DMS153 treated with DMSO at 0.1 percent for 48 hours (cell line): ENCODE measurements at regions not wholly inside any gene's neighbourhood (a gene's known extent, or its start where the extent isn't known, plus 50 kb on each side); places are given as distances from the start of the nearest gene placed in this dataset.

Experiments
- DNase-seq: peaks from one replicate; lab custom pipeline; 2025; ENCODE audit not compliant: unreplicated experiment; lab: John Stamatoyannopoulos, UW

DNA sequence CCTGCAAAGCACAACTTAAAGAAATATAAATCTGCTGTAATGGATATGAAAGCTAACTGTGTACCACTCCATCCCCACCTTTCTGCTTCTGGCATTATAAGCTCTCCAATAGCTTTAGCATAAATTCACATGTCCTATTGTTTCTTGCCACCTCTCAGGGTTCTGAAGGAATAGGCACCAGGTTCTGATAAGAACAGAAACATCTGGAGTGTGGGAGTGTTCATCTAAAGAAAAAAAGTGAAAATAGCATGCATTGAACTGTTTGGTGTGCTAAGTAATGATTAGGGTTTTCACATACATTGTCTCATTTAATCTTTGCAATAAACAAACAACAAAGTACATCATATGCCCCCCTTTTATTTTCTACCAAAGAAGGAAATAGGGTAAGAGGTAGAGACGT is 72.3 kb downstream of the FAM76B start:
- DNase-seq, result no peak

DNA sequence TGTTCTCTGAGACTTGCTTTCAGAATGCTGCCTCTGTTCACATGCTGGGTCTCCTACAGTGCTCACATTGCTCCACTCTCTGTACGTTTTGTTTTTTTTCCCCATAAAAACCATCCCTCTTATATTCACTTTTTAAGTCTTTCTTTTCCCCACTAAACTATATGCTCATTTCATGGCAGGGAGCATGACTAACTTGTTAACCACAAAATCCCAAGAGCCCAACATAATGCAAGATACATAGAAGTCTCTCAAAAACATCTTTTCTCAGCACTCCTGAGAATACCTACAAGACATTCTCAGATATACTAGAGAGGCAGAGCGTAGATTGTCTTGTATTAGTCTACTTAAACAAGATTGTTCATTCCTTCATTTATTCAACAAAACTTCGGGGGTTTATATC is 73.3 kb downstream of the FAM76B start:
- no peak for DNase-seq

DNA sequence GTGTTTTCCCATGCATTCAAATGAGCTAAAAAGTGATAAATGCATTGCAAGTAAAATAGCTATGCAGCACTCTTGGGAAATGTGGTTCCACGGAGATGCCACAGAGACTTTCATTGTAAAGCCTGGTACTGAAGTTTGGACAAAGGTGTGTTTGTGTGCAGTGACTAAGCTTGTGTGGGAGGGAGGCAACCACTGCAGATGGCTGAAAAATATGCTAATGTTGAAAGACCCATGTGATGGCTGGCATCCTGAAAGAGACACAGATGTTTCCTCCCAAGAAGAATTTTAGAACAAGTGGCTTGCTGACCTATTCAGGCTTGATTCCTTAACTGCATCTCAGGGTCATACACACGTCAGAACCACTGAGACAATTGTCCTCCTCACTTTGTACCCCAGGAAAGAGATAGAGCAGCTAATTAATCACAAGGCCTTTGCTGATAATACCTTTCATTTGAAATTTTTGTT is 73.8 kb downstream of the FAM76B start:
- no peak for DNase-seq

DNA sequence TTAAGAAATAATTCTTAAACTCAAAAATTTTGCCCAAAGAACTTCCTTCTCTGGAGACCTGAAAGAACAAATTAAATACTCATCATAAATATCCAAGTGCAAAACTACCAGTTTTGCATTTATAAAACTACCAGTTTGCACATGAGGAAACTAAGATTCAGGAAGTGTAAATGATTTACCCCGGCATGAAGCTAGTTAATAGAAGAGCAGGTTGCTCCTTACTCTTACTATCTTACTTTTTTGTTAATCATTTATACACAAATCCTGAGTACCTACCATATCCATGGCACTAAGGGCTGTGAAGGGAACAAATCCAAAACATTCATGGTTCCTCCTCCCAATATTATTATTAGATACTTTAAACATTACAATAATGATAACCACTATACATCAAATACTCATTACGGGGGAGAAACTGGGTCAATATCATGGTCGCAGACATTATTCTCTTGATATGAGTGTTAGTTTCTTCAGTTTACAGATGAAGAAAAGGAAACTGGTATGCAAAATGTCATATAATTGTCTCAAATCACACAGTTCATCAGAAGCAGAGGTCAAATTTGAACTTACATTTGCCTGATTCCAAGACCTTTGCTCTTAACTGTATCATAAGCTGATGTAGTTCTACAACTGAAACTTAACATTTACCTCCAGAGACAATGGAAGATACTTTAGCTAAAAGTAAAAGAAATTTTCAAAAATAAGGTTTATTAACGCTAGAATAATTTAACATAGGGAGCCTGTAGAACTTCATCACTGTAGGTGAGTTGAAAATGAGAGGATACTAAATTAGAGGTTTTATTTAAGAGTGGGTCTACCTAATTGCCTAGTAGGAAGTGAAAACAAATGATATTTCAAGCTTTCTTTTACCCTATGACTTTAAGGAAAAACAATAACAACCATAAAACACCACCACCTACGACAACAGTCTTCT is 74.5 kb downstream of the FAM76B start:
- DNase-seq, result no peak

DNA sequence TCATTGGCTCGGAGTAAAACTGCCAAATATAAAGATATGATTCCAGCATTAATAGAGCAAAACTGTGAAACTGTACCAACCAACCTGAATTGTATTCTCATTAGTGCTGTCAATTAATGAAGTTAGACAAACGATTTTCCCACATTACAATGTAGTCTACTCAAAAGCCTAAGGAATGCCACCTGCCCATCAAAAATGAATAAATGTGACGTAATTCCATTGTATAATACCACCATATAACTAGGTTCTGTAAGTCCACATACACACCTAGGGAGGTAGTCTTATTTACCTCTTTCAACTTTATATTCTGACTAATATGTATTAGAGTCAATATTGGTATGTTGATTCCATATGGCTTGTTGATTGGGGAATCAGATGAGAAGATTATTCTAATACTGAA is 76.2 kb downstream of the FAM76B start:
- DNase-seq, result no peak

DNA sequence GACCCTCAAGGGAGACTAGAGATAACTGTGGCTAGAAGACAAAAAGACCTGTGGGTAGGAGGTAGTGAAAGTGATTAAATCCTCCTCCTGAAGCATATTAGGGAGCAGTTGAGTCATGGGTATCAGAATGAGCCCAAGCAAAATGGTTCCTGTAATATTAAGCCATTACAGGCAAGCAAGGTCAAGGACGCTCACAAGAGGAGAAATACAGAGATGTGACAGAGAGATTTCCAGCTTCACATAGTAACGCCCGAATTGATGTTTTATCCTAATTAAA is 77.7 kb downstream of the FAM76B start:
- no peak for DNase-seq

DNA sequence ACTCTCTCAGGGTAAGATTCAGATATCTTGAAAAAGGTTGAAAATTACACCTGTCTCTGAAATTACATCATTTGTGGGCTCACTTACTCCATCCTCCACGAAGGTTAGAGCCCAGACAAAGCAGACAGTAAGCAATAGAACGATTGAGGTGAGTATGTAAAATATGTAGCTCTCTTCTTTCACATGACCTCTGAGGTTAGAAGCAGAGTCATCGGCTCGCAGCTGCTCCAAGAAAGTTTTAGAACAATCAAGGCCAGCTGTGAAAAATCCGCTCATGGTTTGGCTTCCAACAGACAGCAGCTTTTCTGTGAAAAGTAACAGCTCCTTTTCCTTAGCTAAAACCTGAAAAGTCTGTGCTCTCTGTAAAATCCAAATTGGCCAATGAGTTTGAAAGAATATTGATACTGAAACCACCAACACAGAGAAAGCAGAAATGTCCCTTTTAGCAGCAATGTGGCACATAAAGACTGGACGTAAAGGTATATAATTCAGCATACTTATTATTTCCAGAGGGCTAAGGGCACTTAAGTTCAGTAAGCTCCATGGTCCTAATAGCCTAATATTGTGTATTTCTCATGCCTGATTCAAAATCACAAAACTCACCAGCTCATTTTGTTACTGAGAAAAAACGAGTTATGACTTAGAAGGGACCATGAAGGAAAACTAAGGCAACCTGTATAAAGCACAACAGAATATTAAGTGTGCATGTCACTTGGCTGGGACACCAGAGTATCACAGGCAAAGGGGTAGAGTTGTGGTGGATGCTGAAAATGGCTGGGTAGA is 78.2 kb downstream of the FAM76B start:
- DNase-seq, result no peak

DNA sequence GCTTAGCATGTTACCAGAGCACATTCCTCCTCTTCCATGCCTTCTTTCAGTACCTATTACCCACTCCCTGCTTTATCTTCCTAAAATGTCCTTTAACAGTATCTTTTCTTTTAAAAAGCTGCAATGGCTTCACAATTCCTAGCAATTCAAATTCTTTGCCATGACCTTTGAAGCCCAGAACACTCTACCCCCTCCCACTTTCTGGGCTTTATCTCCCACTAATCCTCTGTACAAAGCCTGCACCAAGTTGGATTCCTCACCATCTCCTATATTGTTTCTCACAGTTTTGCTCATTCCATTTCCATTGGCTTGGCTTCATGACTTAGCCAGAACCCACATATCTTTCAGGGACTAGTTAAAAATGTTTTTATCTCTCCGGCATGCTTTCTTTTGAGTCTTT is 80.9 kb downstream of the FAM76B start:
- no peak for DNase-seq

DNA sequence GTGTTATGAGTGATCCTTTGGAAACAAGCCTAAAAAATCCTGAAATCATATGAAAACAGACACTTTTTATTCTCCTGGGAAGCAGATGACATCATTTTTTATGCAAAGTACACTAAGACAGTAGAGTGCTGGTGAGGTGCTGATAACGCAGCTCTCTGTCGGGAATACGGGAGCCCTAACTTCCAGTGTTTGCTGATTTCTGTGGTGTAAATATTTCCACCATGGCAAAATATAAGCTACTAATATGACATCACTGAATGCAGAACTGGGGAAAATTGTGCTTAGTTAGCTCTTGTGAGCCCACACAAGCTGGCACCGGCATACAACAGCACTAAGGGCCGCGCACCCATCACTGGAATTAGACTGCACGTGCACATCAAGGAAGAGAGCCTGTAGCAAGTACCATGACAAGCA is 82.6 kb downstream of the FAM76B start:
- DNase-seq, result no peak

DNA sequence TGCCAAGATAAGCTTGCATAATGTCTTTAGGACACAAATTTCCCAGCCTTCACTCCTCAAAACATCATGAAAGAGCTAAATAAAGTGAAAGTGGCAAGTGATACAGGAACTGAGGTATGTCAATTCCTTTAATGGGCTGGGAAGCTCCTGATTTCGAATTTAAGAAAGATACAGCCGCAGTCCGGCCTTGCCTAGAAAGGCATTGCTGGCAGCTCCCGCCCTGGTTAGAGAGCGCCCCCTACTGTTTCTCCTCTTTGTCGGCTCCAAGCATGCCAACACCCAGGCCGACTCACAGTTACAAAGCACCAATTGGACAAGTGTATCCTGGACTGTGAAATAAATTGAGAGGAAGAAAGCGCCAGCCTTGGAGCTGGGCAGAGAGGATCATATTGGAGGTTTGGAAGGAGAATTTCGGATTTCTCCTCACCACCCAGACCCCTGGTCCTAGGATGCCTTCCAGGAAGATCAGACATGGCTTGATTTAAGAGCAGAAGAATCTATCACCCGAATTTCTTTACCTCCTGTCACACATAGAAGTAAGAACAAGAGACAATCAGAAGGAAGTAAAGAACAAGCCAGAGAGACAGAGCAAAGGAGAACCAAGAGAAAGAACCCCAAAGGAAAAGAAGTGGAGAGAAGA is 84.0 kb downstream of the FAM76B start:
- peak; percentile 78 for DNase-seq

DNA sequence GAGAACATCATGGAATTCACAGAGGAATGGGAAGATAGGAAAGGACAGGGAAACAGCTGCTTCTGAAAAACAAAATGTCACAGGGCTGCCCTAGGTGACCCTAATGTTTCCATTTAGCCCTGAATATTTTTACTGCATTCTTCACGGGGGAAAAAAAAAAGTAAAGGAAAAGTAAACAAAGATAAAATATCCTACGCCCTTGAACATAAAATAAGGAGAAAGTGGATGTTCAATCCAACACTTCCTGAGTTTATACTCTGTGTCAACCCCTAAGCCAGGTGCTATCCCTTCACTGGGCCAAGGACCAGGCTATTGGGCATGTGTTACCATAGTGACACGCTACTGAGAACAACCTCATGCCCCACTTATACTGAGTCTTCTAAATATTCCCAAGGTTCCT is 84.7 kb downstream of the FAM76B start:
- no peak for DNase-seq

DNA sequence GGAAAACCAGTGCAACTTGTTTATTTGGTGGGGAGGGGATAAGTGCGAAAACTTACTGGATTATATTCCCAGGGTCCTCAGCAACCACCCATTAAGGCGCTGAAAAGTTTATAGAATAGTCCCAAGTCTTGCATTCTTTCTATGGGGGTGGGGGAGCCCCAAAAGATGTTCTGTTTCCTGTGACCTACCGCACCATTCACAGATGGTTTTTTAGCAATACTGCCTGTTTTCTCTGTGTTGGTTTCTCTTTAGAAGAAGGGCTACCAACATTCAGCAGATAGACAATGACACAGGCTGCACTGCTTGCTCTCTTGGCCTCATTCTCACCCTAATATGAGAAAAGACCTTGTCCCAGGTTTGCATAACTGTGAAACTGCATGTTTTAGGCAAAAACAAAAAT is 86.5 kb downstream of the FAM76B start:
- DNase-seq, result no peak

DNA sequence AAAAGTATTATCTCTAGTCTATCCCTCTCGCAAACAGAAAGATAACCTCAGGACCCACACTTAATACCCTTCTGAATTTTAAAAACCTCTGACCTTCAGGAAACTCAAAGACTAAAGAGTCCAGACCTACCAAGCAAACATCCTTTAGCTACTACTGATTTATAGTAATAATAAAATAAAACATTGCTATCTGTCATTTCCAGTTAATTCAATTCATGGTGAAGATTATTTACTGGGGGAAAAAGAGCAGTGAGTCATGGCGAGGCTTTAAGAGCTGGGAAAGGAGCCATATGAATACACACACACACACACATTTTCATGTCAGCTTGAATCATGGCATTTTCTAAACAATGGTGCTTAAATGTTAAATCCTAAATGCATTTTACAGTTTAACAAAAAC is 87.1 kb downstream of the FAM76B start:
- DNase-seq, result no peak

DNA sequence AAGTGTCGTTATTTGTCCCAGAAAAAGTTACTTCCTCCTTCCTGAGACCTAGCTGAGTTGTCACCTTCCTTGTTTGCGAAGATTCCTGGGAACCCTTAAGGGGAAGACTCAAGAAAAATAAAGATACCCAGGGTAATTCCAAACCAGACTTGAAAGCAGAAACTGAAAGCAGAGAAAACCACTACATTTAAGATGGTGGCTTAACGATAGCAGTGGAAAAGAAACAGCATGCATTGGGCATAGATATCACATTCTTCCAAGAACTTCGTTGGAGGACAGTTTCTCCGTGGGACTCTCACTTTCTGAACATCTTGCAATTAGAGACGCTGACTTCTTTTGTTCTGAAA is 89.1 kb downstream of the FAM76B start:
- no peak for DNase-seq

DNA sequence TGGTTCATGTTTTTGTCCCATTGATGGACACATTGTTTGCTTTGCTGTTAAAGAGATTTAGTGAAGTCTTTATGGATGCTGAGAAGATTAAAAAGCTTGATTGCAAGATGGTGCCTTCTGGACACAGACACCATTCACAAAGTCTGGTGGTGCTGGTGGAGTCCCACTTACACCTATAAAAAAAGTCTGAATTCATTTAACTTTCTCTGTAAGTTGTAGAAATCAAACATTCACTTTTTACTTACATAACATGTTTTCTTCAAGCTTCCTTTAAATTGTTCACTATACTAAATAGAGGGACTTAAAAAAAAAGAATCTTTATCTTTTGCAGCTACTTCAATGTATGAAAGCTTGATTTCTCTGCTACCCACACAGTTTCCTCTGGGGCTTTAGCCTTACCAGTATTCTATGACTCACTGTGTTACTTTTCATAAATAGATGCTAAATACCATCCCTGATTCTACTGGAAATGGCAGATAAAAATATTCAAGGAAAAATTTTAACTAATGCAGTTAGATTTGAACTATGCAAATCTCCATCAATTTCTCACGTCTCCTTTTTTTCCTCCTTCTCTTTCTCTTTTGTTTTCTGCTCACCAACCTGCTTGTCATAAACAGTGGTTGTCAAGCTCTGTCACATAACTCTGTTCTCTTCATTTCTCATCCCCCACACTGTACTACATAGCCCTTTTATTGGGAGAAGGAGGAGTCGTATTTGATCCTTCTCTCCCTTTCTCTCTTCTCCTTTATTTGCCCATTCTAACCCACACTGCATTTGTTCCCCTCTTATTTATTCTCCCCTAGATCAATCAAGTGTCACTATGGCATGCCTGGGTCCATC is 89.7 kb downstream of the FAM76B start:
- DNase-seq, result no peak

DNA sequence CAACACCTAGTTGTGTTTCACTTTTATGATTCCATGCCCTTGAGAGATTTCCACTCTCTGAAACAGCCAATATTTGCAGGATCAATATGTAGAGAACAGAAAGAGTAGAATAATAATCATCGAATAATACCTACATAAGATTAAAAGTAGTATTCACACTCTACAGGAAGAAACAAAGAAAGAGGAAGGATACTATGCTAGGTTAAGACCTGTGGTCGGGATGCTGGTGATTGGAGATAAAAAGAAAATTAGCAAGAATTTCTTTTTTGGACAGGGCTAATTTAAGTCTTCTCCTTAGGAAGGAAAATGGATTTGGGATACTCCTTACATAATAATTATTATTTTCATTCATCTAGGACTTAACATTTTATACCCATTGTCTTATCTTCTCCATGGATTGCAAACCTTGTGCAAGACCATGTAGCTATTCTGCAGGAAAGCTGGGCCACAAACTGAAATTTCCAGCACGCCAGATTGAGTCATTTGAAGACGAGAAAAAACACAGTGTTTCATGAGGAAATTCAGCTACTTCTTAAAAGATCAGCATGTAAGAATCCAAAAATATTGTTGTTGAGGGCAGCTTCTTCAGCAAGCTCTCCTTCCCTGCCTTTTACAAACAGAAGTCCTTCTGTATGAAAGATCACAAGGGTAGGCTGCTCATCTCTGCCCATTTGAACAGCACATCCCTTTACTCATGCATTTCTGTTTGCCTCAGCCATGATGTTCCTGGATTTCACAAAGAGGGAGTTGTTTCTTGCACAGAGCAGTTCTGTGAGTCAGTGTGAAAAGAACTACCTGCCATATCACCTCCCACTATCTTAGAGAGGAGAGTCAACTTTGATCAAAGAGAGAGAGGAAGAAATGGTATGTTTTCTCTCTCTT is 90.7 kb downstream of the FAM76B start:
- DNase-seq, result no peak

DNA sequence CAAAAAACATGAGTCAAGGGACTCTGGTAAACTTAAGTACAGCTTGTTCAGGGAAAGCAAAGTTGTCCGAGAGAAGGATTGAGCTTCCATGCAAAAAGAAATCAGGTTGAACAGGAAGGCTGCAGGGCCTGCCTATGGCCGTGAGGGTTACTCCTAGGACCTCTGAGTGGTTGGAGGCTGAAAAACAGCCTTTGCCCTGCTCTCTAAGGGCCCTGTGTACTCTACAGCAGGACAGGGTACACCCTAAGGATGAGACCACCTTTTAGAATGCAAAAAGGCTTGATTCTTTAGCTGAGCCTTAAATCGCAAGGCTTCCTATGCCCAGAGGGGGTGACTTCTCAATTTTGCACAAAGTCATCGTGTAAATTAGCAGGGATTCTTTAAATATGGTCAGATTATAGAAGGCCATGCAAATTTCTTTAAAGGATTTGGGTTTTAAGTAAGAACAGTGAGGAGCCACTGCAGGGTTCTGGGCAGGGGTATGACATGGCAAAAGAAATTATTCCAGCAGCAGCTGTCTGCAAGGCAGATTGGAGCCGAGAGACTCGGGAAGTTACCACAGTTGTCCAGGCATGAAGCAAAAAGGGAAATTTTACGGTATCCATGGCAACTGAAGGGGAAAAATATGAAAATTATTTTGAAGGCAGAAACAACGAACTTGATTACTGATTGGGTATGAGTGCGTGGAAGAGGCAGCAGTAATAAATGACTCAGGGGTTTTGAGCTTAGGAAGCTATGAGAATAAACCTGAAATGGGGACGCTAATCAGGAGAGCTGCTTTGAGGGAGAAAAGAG is 91.8 kb downstream of the FAM76B start:
- DNase-seq, result no peak

DNA sequence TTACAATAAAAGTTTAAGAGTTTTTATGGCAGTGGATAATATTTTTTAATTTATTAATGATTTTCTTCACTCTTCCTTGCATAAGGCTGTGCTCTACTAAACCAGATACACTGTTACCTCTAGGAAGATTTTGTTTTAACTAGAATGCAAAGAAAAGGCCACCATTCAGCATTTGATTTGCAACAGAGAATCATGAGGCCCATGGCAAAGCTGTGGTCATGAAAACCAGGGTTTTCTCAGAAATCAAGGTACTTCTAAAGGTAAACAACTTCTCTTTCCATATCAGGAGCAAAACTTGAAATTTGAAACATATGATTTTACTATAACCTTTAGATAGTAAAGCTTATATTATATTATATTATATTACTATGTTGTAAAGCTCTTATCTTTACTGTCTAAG is 94.4 kb downstream of the FAM76B start:
- DNase-seq, result no peak

DNA sequence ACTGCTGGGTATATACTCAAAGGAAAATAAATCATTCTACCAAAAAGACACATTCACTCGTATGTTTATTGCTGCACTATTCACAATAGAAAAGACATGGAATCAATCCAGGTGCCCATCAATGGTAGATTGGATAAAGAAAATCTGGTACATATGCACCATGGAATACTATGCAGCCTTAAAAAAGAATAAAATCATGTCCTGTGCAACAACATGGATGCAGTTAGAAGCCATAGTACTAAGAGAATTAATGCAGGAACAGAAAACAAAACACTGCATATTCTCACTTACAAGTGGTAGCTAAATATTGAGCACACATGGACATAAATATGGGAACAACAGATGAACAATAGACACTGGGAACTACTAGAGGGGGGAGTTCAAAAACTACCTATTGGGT is 96.3 kb downstream of the FAM76B start:
- DNase-seq, result no peak
